Keratinocyte (primary cell): ENCODE measurements at regions not wholly inside any gene's neighbourhood (a gene's known extent, or its start where the extent isn't known, plus 50 kb on each side); places are given as distances from the start of the nearest gene placed in this dataset.

Experiments used
- DNase-seq: peaks from one replicate; pipeline ENCODE4 v3.0.0-alpha.2; 2011; ENCODE audit warnings: low read depth, missing footprints, low spot score
- FAIRE-seq: peaks from 2 replicates; lab custom pipeline; 2011; peaks lifted over from hg19 to GRCh38; lab: Jason Lieb, UNC
- H2AFZ ChIP-seq: 2 replicates; pipeline ENCODE4 v1.6.0; 2012; ENCODE audit warnings: low read length, control low read depth, inconsistent platforms; ENCODE audit not compliant: control insufficient read depth
- H3K27ac ChIP-seq: 2 replicates; pipeline ENCODE4 v1.5.1; 2011; ENCODE audit warnings: low read length; ENCODE audit not compliant: control insufficient read depth, insufficient read depth
- H3K27me3 ChIP-seq: 3 replicates; pipeline ENCODE4 v1.6.0; 2011; ENCODE audit warnings: low read length; ENCODE audit not compliant: control insufficient read depth, insufficient read depth; ENCODE audit errors: extremely low read depth
- H3K36me3 ChIP-seq, 2 experiments: 2 replicates in 1 of 2; 3 replicates in 1 of 2; pipeline ENCODE4 v1.5.1; 2011; ENCODE audit warnings: low read length in 2 of 2, mild to moderate bottlenecking in 1 of 2; ENCODE audit not compliant: control insufficient read depth in 2 of 2, insufficient read depth in 2 of 2; ENCODE audit errors: extremely low read depth in 1 of 2
- H3K4me1 ChIP-seq: 3 replicates; pipeline ENCODE4 v1.5.1; 2011; ENCODE audit warnings: low read length; ENCODE audit not compliant: control insufficient read depth, insufficient read depth; ENCODE audit errors: extremely low read depth
- H3K4me2 ChIP-seq: 3 replicates; pipeline ENCODE4 v1.6.0; 2011; ENCODE audit warnings: low read depth, low read length; ENCODE audit not compliant: control insufficient read depth, insufficient read depth; ENCODE audit errors: extremely low read depth
- H3K4me3 ChIP-seq, 3 experiments: fragments of 200-600 bp in 1 of 3; sonication (generic) in 1 of 3; 2 replicates in 2 of 3; 3 replicates in 1 of 3; pipeline ENCODE4 v1.5.1; 2011 to 2016; ENCODE audit warnings: low read length in 3 of 3, mild to moderate bottlenecking in 3 of 3, control low read depth in 2 of 3, inconsistent platforms in 1 of 3, low read depth in 1 of 3, mixed read lengths in 1 of 3, mixed run types in 1 of 3, moderate library complexity in 1 of 3; ENCODE audit not compliant: control insufficient read depth in 2 of 3, insufficient read depth in 2 of 3; ENCODE audit errors: extremely low read depth in 1 of 3
- H3K79me2 ChIP-seq: 2 replicates; pipeline ENCODE4 v1.6.0; 2012; ENCODE audit warnings: low read length; ENCODE audit not compliant: control insufficient read depth, insufficient read depth
- H3K9ac ChIP-seq: 3 replicates; pipeline ENCODE4 v1.6.0; 2011; ENCODE audit warnings: low read length; ENCODE audit not compliant: control insufficient read depth, insufficient read depth; ENCODE audit errors: extremely low read depth
- H3K9me1 ChIP-seq: 3 replicates; pipeline ENCODE4 v1.6.0; 2011; ENCODE audit warnings: low read length; ENCODE audit not compliant: control insufficient read depth, insufficient read depth; ENCODE audit errors: extremely low read depth
- H3K9me3 ChIP-seq: 2 replicates; pipeline ENCODE4 v1.5.1; 2012; ENCODE audit warnings: low read depth, low read length; ENCODE audit not compliant: control insufficient read depth
- H4K20me1 ChIP-seq: 3 replicates; pipeline ENCODE4 v1.6.0; 2011; ENCODE audit warnings: low read length; ENCODE audit not compliant: control insufficient read depth, insufficient read depth; ENCODE audit errors: extremely low read depth
- EZH2 ChIP-seq: IDR thresholded peaks from one replicate; pipeline ENCODE4 v1.6.1; 2012; ENCODE audit warnings: inconsistent platforms, mild to moderate bottlenecking, low read length, moderate library complexity
- dilution Hi-C: fragments of 300-500 bp; cut with MboI; formaldehyde crosslinking; loops from one replicate; pipeline ENCODE4 v1.7.0; 2020; ENCODE audit warnings: low sequenced_read_pairs; ENCODE audit not compliant: extremely low pct_ligation_motif_present
- TF ChIP-seq, protein P1 (sequence below), 3 experiments: IDR thresholded peaks in 1 of 3; conservative IDR thresholded peaks in 1 of 3; optimal IDR thresholded peaks in 1 of 3; 2 replicates in 2 of 3; 3 replicates in 1 of 3; pipeline versions ENCODE3 to v1.5.1; 2011; ENCODE audit warnings: low read length in 3 of 3, mild to moderate bottlenecking in 3 of 3, moderate library complexity in 2 of 3, control low read depth in 1 of 3, inconsistent platforms in 1 of 3; ENCODE audit not compliant: insufficient read depth in 2 of 3; ENCODE audit errors: extremely low read depth in 1 of 3

DNA sequence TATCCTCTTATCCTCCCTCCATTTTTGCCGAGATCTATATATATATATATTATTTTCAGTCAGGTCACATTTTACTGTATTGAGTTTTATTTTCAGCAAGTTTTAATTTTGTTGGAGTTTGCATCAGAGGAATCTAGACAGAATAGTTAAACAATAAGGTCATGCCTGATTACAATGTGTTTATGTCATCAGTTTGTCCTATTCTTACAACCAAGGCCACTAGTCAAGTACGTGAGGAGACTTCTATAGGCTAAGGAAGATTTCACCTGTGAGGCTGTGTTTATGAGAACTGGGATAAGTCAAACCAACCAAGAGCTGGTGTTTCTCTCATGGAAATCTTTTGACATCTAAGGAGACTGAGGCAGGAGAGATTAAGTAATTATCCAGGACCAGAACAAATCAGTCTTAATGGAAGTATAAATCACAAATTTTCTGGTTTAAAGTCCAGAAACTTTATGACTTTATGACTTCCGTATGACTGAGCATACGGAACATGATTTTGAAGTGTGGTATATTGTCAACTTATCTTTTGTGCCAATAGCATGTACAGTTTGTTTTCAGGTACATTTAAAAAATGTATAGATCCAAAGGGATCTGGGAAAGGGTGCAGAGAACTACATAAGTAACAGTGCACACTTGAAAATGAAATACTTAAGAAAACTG lies 100.0 kb upstream of the DTNA start:
- H3K4me3 ChIP-seq, result no peak overlapping the region
- no peaks in the 10 kb centered on the region for H4K20me1 ChIP-seq
- DNase-seq (no peak), FAIRE-seq (no peak)
- H3K27ac ChIP-seq, result no peak overlapping the region
- no peaks in the 10 kb centered on the region for H3K79me2 ChIP-seq
- no peaks in the 10 kb centered on the region for H3K9me3 ChIP-seq
- H3K9ac ChIP-seq, result no peak overlapping the region
- no peaks in the 10 kb centered on the region for H3K36me3 ChIP-seq
- H2AFZ ChIP-seq, result no peak overlapping the region
- no peaks in the 10 kb centered on the region for H3K27me3 ChIP-seq
- no peak overlapping the region for H3K4me2 ChIP-seq
- dilution Hi-C loops, result no loop called here
- no peaks in the 10 kb centered on the region for H3K9me1 ChIP-seq
- TF ChIP-seq, protein P1, sequence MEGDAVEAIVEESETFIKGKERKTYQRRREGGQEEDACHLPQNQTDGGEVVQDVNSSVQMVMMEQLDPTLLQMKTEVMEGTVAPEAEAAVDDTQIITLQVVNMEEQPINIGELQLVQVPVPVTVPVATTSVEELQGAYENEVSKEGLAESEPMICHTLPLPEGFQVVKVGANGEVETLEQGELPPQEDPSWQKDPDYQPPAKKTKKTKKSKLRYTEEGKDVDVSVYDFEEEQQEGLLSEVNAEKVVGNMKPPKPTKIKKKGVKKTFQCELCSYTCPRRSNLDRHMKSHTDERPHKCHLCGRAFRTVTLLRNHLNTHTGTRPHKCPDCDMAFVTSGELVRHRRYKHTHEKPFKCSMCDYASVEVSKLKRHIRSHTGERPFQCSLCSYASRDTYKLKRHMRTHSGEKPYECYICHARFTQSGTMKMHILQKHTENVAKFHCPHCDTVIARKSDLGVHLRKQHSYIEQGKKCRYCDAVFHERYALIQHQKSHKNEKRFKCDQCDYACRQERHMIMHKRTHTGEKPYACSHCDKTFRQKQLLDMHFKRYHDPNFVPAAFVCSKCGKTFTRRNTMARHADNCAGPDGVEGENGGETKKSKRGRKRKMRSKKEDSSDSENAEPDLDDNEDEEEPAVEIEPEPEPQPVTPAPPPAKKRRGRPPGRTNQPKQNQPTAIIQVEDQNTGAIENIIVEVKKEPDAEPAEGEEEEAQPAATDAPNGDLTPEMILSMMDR (optimal IDR thresholded peaks at IDR 0.05 in 1 of 3, IDR thresholded peaks at IDR 0.05 in 1 of 3, conservative IDR thresholded peaks at IDR 0.05 in 1 of 3; ENCODE audit: extremely low read depth in 1 of 3, insufficient read depth in 2 of 3, low read length in 3 of 3), result no peak
- TF ChIP-seq EZH2, result no peak
- H3K4me1 ChIP-seq, result no peaks in the 10 kb centered on the region

DNA sequence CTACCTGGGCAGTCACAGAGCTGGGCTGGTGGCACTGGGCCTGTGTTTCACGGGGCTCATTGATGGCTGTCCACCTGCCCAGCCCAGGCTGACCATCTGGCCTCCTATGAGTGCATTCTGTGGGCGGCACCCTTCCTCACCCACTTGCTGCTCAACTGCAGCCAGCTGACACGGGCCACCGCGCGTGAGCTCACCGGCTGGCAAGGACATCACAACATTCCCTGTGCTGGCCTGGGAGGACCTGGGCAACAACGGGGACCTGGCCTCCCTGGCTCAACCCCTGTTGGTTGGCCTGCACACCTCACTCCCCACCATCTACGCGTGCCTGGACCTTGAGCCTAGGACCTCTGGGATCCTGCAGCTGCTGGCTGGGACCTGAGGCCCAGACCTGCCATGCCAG lies 98.2 kb upstream of the DTNA start:
- no peaks in the 10 kb centered on the region for H3K9me3 ChIP-seq
- H3K4me2 ChIP-seq, result no peak overlapping the region
- no peak overlapping the region for H3K9ac ChIP-seq
- no peak overlapping the region for H3K4me3 ChIP-seq
- H4K20me1 ChIP-seq, result no peaks in the 10 kb centered on the region
- H3K27ac ChIP-seq, result no peak overlapping the region
- TF ChIP-seq, protein P1 (optimal IDR thresholded peaks at IDR 0.05 in 1 of 3, IDR thresholded peaks at IDR 0.05 in 1 of 3, conservative IDR thresholded peaks at IDR 0.05 in 1 of 3; ENCODE audit: extremely low read depth in 1 of 3, insufficient read depth in 2 of 3, low read length in 3 of 3), result no peak
- no peak for TF ChIP-seq EZH2
- FAIRE-seq (no peak), DNase-seq (no peak)
- H3K79me2 ChIP-seq, result no peaks in the 10 kb centered on the region
- dilution Hi-C loops, result no loop called here
- no peaks in the 10 kb centered on the region for H3K36me3 ChIP-seq
- no peak overlapping the region for H2AFZ ChIP-seq
- no peaks in the 10 kb centered on the region for H3K4me1 ChIP-seq
- no peaks in the 10 kb centered on the region for H3K27me3 ChIP-seq
- no peaks in the 10 kb centered on the region for H3K9me1 ChIP-seq
